Mammary epithelial cell (primary cell): ENCODE measurements at regions not wholly inside any gene's neighbourhood (a gene's known extent, or its start where the extent isn't known, plus 50 kb on each side); places are given as distances from the start of the nearest gene placed in this dataset.

Experiments used
- EZH2 ChIP-seq: IDR thresholded peaks from 2 replicates; pipeline ENCODE4 v1.6.1; 2012; ENCODE audit warnings: low read length, inconsistent platforms, borderline replicate concordance
- TF ChIP-seq, protein P1 (sequence below), 2 donors: IDR thresholded peaks in 1 of 2; conservative IDR thresholded peaks in 1 of 2; 2 replicates each; pipeline ENCODE4 v1.5.1; 2011 to 2012; ENCODE audit warnings: inconsistent platforms in 2 of 2, low read length in 2 of 2, mild to moderate bottlenecking in 2 of 2, control low read depth in 1 of 2, low read depth in 1 of 2; ENCODE audit not compliant: insufficient read depth in 1 of 2; ENCODE audit errors: extremely low read depth in 1 of 2

- TF ChIP-seq, protein P1, sequence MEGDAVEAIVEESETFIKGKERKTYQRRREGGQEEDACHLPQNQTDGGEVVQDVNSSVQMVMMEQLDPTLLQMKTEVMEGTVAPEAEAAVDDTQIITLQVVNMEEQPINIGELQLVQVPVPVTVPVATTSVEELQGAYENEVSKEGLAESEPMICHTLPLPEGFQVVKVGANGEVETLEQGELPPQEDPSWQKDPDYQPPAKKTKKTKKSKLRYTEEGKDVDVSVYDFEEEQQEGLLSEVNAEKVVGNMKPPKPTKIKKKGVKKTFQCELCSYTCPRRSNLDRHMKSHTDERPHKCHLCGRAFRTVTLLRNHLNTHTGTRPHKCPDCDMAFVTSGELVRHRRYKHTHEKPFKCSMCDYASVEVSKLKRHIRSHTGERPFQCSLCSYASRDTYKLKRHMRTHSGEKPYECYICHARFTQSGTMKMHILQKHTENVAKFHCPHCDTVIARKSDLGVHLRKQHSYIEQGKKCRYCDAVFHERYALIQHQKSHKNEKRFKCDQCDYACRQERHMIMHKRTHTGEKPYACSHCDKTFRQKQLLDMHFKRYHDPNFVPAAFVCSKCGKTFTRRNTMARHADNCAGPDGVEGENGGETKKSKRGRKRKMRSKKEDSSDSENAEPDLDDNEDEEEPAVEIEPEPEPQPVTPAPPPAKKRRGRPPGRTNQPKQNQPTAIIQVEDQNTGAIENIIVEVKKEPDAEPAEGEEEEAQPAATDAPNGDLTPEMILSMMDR (conservative IDR thresholded peaks at IDR 0.05 in 1 of 2, IDR thresholded peaks at IDR 0.05 in 1 of 2; ENCODE audit: extremely low read depth in 1 of 2, insufficient read depth in 1 of 2, low read depth in 1 of 2, low read length in 2 of 2), result no peak
- TF ChIP-seq EZH2, result no peak
Observed at GRCh38 chr12:118541071-118541470, 164.7 kb downstream of the SUDS3 start.
